H1 (cell line): ENCODE measurements at regions not wholly inside any gene's neighbourhood (a gene's known extent, or its start where the extent isn't known, plus 50 kb on each side); places are given as distances from the start of the nearest gene placed in this dataset.

Experiments
- CTCF ChIA-PET: fragments of 300-600 bp; sonication (Branson Sonifier 250); formaldehyde crosslinking; loops from one replicate; lab custom pipeline; 2021; ENCODE audit not compliant: partially characterized antibody; lab: Charles Lee
- POLR2A ChIA-PET: fragments of 300-600 bp; sonication (Branson Sonifier 250); formaldehyde crosslinking; loops from one replicate; lab custom pipeline; 2021; ENCODE audit warnings: inconsistent platforms; ENCODE audit not compliant: partially characterized antibody; lab: Charles Lee
- DNase-seq, 2 experiments: peaks; one replicate each; pipeline versions ENCODE4 v3.0.0 to v3.0.0-alpha.2; 2010 to 2022; ENCODE audit warnings: low spot score in 2 of 2, low read depth in 1 of 2, mixed read lengths in 1 of 2
- FAIRE-seq: peaks from 2 replicates; lab custom pipeline; 2011; peaks lifted over from hg19 to GRCh38; lab: Jason Lieb, UNC
- H2AFZ ChIP-seq: 2 replicates; pipeline ENCODE4 v1.8.1; 2012; ENCODE audit warnings: low read length, inconsistent platforms
- H2AK5ac ChIP-seq: 2 replicates; pipeline ENCODE4 v1.6.1; 2013; ENCODE audit warnings: low read depth, low read length
- H2BK120ac ChIP-seq: replicated peaks from 2 replicates; pipeline ENCODE3; 2013; ENCODE audit warnings: low read depth, low read length, inconsistent platforms
- H2BK12ac ChIP-seq: 2 replicates; pipeline ENCODE4 v1.6.1; 2013; ENCODE audit warnings: low read depth, low read length
- H2BK15ac ChIP-seq: 2 replicates; pipeline ENCODE4 v1.6.1; 2013; ENCODE audit warnings: low read length
- H2BK20ac ChIP-seq: 2 replicates; pipeline ENCODE4 v1.6.1; 2013; ENCODE audit warnings: low read length
- H2BK5ac ChIP-seq: 2 replicates; pipeline ENCODE4 v1.6.1; 2013; ENCODE audit warnings: low read depth, low read length
- H3K14ac ChIP-seq: 2 replicates; pipeline ENCODE4 v1.6.1; 2013; ENCODE audit warnings: inconsistent platforms; ENCODE audit not compliant: insufficient read length
- H3K18ac ChIP-seq: 2 replicates; pipeline ENCODE4 v1.6.1; 2013; ENCODE audit warnings: low read length; ENCODE audit errors: extremely low read depth
- H3K23ac ChIP-seq: 2 replicates; pipeline ENCODE4 v1.6.1; 2013; ENCODE audit warnings: inconsistent platforms; ENCODE audit not compliant: insufficient read length
- H3K23me2 ChIP-seq: 2 replicates; pipeline ENCODE4 v1.6.1; 2013; ENCODE audit warnings: low read depth, low read length
- H3K27ac ChIP-seq: 2 replicates; pipeline ENCODE4 v1.6.1; 2011; ENCODE audit warnings: low read depth, low read length, inconsistent platforms
- H3K27me3 ChIP-seq, 4 experiments: replicated peaks in 1 of 4; 1 replicate in 1 of 4; 2 replicates in 3 of 4; pipeline versions ENCODE4 v1.6.1 to v1.8.1; 2011 to 2013; ENCODE audit warnings: low read length in 3 of 4, mild to moderate bottlenecking in 3 of 4, inconsistent platforms in 2 of 4, mixed read lengths in 2 of 4, moderate library complexity in 1 of 4; ENCODE audit not compliant: control insufficient read depth in 3 of 4, insufficient read depth in 3 of 4; ENCODE audit errors: extremely low read depth in 1 of 4
- H3K36me3 ChIP-seq, 4 experiments: 2 replicates each; pipeline versions ENCODE4 v1.6.1 to v1.8.1; 2011 to 2013; ENCODE audit warnings: mild to moderate bottlenecking in 4 of 4, low read length in 3 of 4, moderate library complexity in 2 of 4, control low read depth in 1 of 4, inconsistent platforms in 1 of 4; ENCODE audit not compliant: insufficient read depth in 4 of 4, control insufficient read depth in 2 of 4
- H3K4ac ChIP-seq: replicated peaks from 2 replicates; pipeline ENCODE3; 2013; ENCODE audit warnings: low read length, low read depth, mixed read lengths, inconsistent platforms; ENCODE audit not compliant: insufficient read length
- H3K4me1 ChIP-seq, 4 experiments: replicated peaks in 1 of 4; 1 replicate in 1 of 4; 2 replicates in 3 of 4; pipeline versions ENCODE4 v1.6.1 to v1.8.1; 2011 to 2013; ENCODE audit warnings: low read length in 3 of 4, inconsistent platforms in 2 of 4, mixed read lengths in 1 of 4; ENCODE audit not compliant: insufficient read depth in 4 of 4, control insufficient read depth in 3 of 4
- H3K4me2 ChIP-seq, 2 experiments: 2 replicates each; pipeline versions ENCODE4 v1.6.1 to v1.8.1; 2011 to 2013; ENCODE audit warnings: low read depth in 2 of 2, low read length in 2 of 2, control low read depth in 1 of 2, inconsistent platforms in 1 of 2, mild to moderate bottlenecking in 1 of 2; ENCODE audit not compliant: insufficient read depth in 1 of 2
- H3K4me3 ChIP-seq, 4 experiments: fragments of 200-600, 300-600 bp in 1 of 4; sonication (generic), shearing (Covaris generic), sonication (Bioruptor Twin) in 1 of 4; 2 replicates each; pipeline versions ENCODE4 v1.5.1 to v1.8.1; 2011 to 2016; ENCODE audit warnings: low read length in 4 of 4, low read depth in 3 of 4, control low read depth in 2 of 4, inconsistent platforms in 2 of 4, mild to moderate bottlenecking in 2 of 4, mixed read lengths in 1 of 4, moderate library complexity in 1 of 4; ENCODE audit not compliant: insufficient read depth in 2 of 4; ENCODE audit errors: extremely low read depth in 1 of 4
- H3K56ac ChIP-seq: replicated peaks from 2 replicates; pipeline ENCODE3; 2013; ENCODE audit warnings: low read depth, mild to moderate bottlenecking, mixed read lengths, low read length, inconsistent platforms; ENCODE audit not compliant: insufficient read length
- H3K79me1 ChIP-seq: 2 replicates; pipeline ENCODE4 v1.6.1; 2013; ENCODE audit warnings: low read depth, low read length, control low read depth
- H3K79me2 ChIP-seq, 2 experiments: 2 replicates each; pipeline versions ENCODE4 v1.6.1 to v1.8.1; 2012 to 2013; ENCODE audit warnings: low read length in 2 of 2, mild to moderate bottlenecking in 2 of 2, inconsistent platforms in 1 of 2; ENCODE audit not compliant: insufficient read depth in 2 of 2, control insufficient read depth in 1 of 2
- H3K9ac ChIP-seq, 4 experiments: replicated peaks in 1 of 4; 1 replicate in 1 of 4; 2 replicates in 3 of 4; pipeline versions ENCODE4 v1.6.1 to v1.8.1; 2011 to 2013; ENCODE audit warnings: low read depth in 3 of 4, low read length in 3 of 4, control low read depth in 2 of 4, mild to moderate bottlenecking in 2 of 4, moderate library complexity in 2 of 4, inconsistent platforms in 1 of 4; ENCODE audit errors: extremely low read depth in 1 of 4
- H3K9me3 ChIP-seq, 2 experiments: 2 replicates each; pipeline versions ENCODE4 v1.6.1 to v1.8.1; 2012 to 2013; ENCODE audit warnings: mild to moderate bottlenecking in 2 of 2, moderate library complexity in 2 of 2, control low read depth in 1 of 2, inconsistent platforms in 1 of 2, low read depth in 1 of 2, low read length in 1 of 2, mixed read lengths in 1 of 2; ENCODE audit not compliant: insufficient read depth in 2 of 2
- H4K20me1 ChIP-seq, 2 experiments: replicated peaks in 1 of 2; 2 replicates each; pipeline versions ENCODE3 to v1.8.1; 2011 to 2013; ENCODE audit warnings: inconsistent platforms in 2 of 2, low read length in 2 of 2, mild to moderate bottlenecking in 1 of 2; ENCODE audit not compliant: insufficient read depth in 2 of 2, control insufficient read depth in 1 of 2
- H4K5ac ChIP-seq: 2 replicates; pipeline ENCODE4 v1.6.1; 2013; ENCODE audit warnings: low read length, low read depth, mixed read lengths, inconsistent platforms; ENCODE audit not compliant: insufficient read length
- H4K8ac ChIP-seq: 2 replicates; pipeline ENCODE4 v1.8.0; 2013; ENCODE audit warnings: mild to moderate bottlenecking, moderate library complexity, low read length, inconsistent platforms; ENCODE audit not compliant: insufficient read depth; ENCODE audit errors: extremely low read depth
- H4K91ac ChIP-seq: replicated peaks from 2 replicates; pipeline ENCODE3; 2013; ENCODE audit warnings: low read length, mixed read lengths, inconsistent platforms; ENCODE audit not compliant: insufficient read length
- BCL11A ChIP-seq, 2 experiments: IDR thresholded peaks; one replicate each; pipeline ENCODE4 v1.6.1; 2011; ENCODE audit warnings: low read depth in 2 of 2, low read length in 2 of 2, mild to moderate bottlenecking in 2 of 2
- CHD1 ChIP-seq: IDR thresholded peaks from 2 replicates; pipeline ENCODE4 v1.6.1; 2012; ENCODE audit warnings: low read depth, low read length, improper control_type of control experiment
- FOSL1 ChIP-seq: IDR thresholded peaks from 2 replicates; pipeline ENCODE4 v1.6.1; 2011; ENCODE audit warnings: mild to moderate bottlenecking, low read depth, low read length, moderate library complexity; ENCODE audit not compliant: insufficient read depth
- GTF2F1 ChIP-seq: IDR thresholded peaks from 2 replicates; pipeline ENCODE4 v1.6.1; 2012; ENCODE audit warnings: low read depth, low read length, improper control_type of control experiment, borderline replicate concordance
- JUN ChIP-seq: IDR thresholded peaks from 2 replicates; pipeline ENCODE4 v1.6.1; 2011; ENCODE audit warnings: low read depth, mild to moderate bottlenecking, improper control_type of control experiment, low read length
- PHF8 ChIP-seq: fragments of 200-600 bp; sonication (generic); conservative IDR thresholded peaks from 2 replicates; pipeline ENCODE4 v1.7.1; 2012; ENCODE audit warnings: low read depth, mild to moderate bottlenecking, inconsistent platforms, low read length, moderate library complexity
- SUZ12 ChIP-seq: fragments of 200-600 bp; sonication (generic); IDR thresholded peaks from 2 replicates; pipeline ENCODE4 v1.6.1; 2012; ENCODE audit warnings: mild to moderate bottlenecking, inconsistent platforms, low read length, moderate library complexity, mixed read lengths
- TAF1 ChIP-seq: IDR thresholded peaks from 2 replicates; pipeline ENCODE4 v1.6.1; 2011; ENCODE audit warnings: mild to moderate bottlenecking, low read depth, low read length
- WGBS, 2 experiments: shearing (Covaris generic) in 1 of 2; methylation state at CpG; one replicate each; pipeline versions ENCODE4 v1.1.6 to v1.1.7; 2013 to 2015; ENCODE audit warnings: low lambda C conversion rate in 2 of 2, mixed read lengths in 2 of 2, inconsistent platforms in 1 of 2, low coverage in 1 of 2, missing lambda C conversion rate in 1 of 2; ENCODE audit not compliant: insufficient replicate concordance in 2 of 2, insufficient coverage in 1 of 2, insufficient read length in 1 of 2; ENCODE audit errors: extremely low coverage in 1 of 2, missing lambda C conversion rate in 1 of 2; 5-methylcytosine and 5-hydroxymethylcytosine counted together
- TF ChIP-seq, protein P1 (sequence below): IDR thresholded peaks from 2 replicates; pipeline ENCODE4 v1.6.1; 2012; ENCODE audit warnings: low read length, inconsistent platforms
- TF ChIP-seq, protein P2 (sequence below): IDR thresholded peaks from 2 replicates; pipeline ENCODE4 v1.6.1; 2012; ENCODE audit warnings: inconsistent platforms

DNA sequence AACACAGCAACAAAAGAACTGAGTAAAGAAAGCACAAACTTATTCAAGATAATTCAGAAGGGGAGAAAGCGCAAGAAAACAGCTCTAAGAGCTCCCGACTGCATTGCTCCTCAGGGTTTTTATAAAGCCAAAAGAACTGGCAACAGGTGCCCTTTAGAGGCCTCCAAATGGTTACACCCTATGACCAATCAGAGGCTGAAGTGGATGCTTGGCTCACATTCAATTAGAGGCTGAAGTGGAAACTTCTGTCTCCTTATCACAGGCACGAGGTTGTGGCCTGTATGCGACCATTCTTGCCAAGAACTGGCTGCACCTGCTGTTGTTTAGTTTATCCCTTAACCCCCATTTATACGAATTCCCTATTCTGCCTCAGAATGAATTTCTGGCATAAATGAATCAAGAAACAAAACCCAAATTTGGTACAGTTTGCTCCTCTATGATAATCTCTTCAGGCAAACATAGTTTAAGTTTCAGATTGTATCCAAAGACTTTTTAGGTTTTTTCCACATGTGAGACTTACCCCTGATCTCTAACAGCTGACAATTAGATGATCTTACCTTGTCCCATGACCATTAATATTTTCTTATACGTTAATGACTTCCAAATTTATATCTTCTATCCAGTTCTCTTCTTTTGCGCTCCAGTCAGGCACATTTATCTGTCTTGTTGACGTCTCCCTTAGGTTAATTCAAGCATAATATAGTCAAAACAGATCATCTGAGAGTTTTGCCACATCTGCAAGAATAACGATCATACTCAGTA is 504.8 kb downstream of the NXPH1 start:
- CTCF ChIA-PET = no interaction called here
- no peak for FAIRE-seq

More for the DNA sequence above, 504.8 kb downstream of the NXPH1 start:
- Histone ChIP-seq H3K4ac (no peak overlapping the region), H3K56ac (no peak overlapping the region), H3K14ac (no peak overlapping the region), H4K8ac (no peak overlapping the region), H2AK5ac (no peak overlapping the region), H2BK20ac (no peak overlapping the region), H2BK12ac (no peak overlapping the region), H3K27me3 (no peaks in the 10 kb centered on the region), H3K79me1 (no peaks in the 10 kb centered on the region), H3K23ac (no peak overlapping the region), H3K9me3 (no peaks in the 10 kb centered on the region), H3K4me1 (no peaks in the 10 kb centered on the region), H2BK15ac (no peak overlapping the region), H4K5ac (no peak overlapping the region), H3K79me2 (no peaks in the 10 kb centered on the region), H2AFZ (no peak overlapping the region), H3K4me2 (no peak overlapping the region), H3K9ac (no peak overlapping the region), H3K23me2 (no peaks in the 10 kb centered on the region; the same call in 1 of the 2 replicates), H2BK120ac (no peak overlapping the region), H4K20me1 (no peaks in the 10 kb centered on the region), H2BK5ac (no peak overlapping the region), H4K91ac (no peak overlapping the region), H3K36me3 (no peaks in the 10 kb centered on the region), H3K18ac (no peak overlapping the region), H3K27ac (no peak overlapping the region), H3K4me3 (no peak overlapping the region)
- 88% methylated on average over 9 of the region's 9 CpGs; no CpG with 5 or more reads in 1 of the 2 experiments for WGBS, 2 experiments
- no peak for DNase-seq
- TF ChIP-seq TAF1 = no peak
- no peak for TF ChIP-seq JUN
- TF ChIP-seq BCL11A (IDR thresholded peaks at IDR 0.05; ENCODE audit: low read depth in 2 of 2, low read length in 2 of 2) = no peak
- no peak for TF ChIP-seq SUZ12
- TF ChIP-seq GTF2F1 = no peak
- no peak for TF ChIP-seq CHD1
- TF ChIP-seq FOSL1 = no peak
- TF ChIP-seq, protein P1, sequence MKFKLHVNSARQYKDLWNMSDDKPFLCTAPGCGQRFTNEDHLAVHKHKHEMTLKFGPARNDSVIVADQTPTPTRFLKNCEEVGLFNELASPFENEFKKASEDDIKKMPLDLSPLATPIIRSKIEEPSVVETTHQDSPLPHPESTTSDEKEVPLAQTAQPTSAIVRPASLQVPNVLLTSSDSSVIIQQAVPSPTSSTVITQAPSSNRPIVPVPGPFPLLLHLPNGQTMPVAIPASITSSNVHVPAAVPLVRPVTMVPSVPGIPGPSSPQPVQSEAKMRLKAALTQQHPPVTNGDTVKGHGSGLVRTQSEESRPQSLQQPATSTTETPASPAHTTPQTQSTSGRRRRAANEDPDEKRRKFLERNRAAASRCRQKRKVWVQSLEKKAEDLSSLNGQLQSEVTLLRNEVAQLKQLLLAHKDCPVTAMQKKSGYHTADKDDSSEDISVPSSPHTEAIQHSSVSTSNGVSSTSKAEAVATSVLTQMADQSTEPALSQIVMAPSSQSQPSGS = no peak
- no peak for TF ChIP-seq PHF8
- TF ChIP-seq, protein P2, sequence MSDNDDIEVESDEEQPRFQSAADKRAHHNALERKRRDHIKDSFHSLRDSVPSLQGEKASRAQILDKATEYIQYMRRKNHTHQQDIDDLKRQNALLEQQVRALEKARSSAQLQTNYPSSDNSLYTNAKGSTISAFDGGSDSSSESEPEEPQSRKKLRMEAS = no peak
- POLR2A ChIA-PET = no interaction called here
